Mesenchymal stem cell (in vitro differentiated cells and primary cell): ENCODE measurements at regions not wholly inside any gene's neighbourhood (a gene's known extent, or its start where the extent isn't known, plus 50 kb on each side); places are given as distances from the start of the nearest gene placed in this dataset.

Source experiments
- DNase-seq: peaks from one replicate; pipeline ENCODE4 v3.0.0-alpha.2; 2013
- H2AFZ ChIP-seq: one replicate; pipeline ENCODE4 v1.6.1; 2013; ENCODE audit warnings: low read depth, mild to moderate bottlenecking, control low read depth, inconsistent platforms, low read length, moderate library complexity
- H2AK5ac ChIP-seq: 2 replicates; pipeline ENCODE4 v1.6.1; 2013; ENCODE audit warnings: low read length, moderate library complexity, mild to moderate bottlenecking, inconsistent platforms; ENCODE audit not compliant: severe bottlenecking
- H2BK120ac ChIP-seq: one replicate; pipeline ENCODE4 v1.6.1; 2013; ENCODE audit warnings: low read depth, mild to moderate bottlenecking, inconsistent platforms, low read length, moderate library complexity
- H2BK12ac ChIP-seq, 2 experiments: one replicate each; pipeline ENCODE4 v1.6.1; 2013; ENCODE audit warnings: inconsistent platforms in 2 of 2, low read length in 2 of 2, mild to moderate bottlenecking in 2 of 2, moderate library complexity in 2 of 2, control low read depth in 1 of 2
- H2BK15ac ChIP-seq: one replicate; pipeline ENCODE4 v1.6.1; 2013; ENCODE audit warnings: mild to moderate bottlenecking, low read depth, inconsistent platforms; ENCODE audit not compliant: poor library complexity, severe bottlenecking
- H2BK5ac ChIP-seq: 2 replicates; pipeline ENCODE4 v1.6.1; 2013; ENCODE audit warnings: low read depth, mild to moderate bottlenecking, low read length, control low read depth, inconsistent platforms; ENCODE audit not compliant: poor library complexity, severe bottlenecking
- H3K14ac ChIP-seq, 2 experiments: one replicate each; pipeline ENCODE4 v1.6.1; 2013; ENCODE audit warnings: inconsistent platforms in 2 of 2, low read length in 2 of 2, control low read depth in 1 of 2, mild to moderate bottlenecking in 1 of 2, moderate library complexity in 1 of 2
- H3K18ac ChIP-seq, 2 experiments: one replicate each; pipeline ENCODE4 v1.6.1; 2013; ENCODE audit warnings: inconsistent platforms in 2 of 2, low read length in 2 of 2, control low read depth in 1 of 2, low read depth in 1 of 2, mild to moderate bottlenecking in 1 of 2
- H3K23ac ChIP-seq, 2 experiments: one replicate each; pipeline ENCODE4 v1.6.1; 2013; ENCODE audit warnings: inconsistent platforms in 2 of 2, low read length in 2 of 2, mild to moderate bottlenecking in 2 of 2, moderate library complexity in 2 of 2, control low read depth in 1 of 2
- H3K27ac ChIP-seq: 2 replicates; pipeline ENCODE4 v1.5.1; 2013; ENCODE audit warnings: mild to moderate bottlenecking, moderate library complexity, low read length, control low read depth, inconsistent platforms; ENCODE audit not compliant: poor library complexity, severe bottlenecking
- H3K27me3 ChIP-seq, 2 experiments: 2 replicates each; pipeline versions ENCODE4 v1.6.1 to v1.7.0; 2013; ENCODE audit warnings: low read length in 2 of 2, mild to moderate bottlenecking in 2 of 2, moderate library complexity in 2 of 2, control low read depth in 1 of 2, inconsistent platforms in 1 of 2; ENCODE audit not compliant: control insufficient read depth in 1 of 2, insufficient read depth in 1 of 2
- H3K36me3 ChIP-seq, 2 experiments: 2 replicates each; pipeline versions ENCODE4 v1.6.1 to v1.7.0; 2013; ENCODE audit warnings: low read length in 2 of 2, control low read depth in 1 of 2, inconsistent platforms in 1 of 2, low read depth in 1 of 2, mild to moderate bottlenecking in 1 of 2; ENCODE audit not compliant: insufficient read depth in 2 of 2, control insufficient read depth in 1 of 2
- H3K4ac ChIP-seq, 2 experiments: one replicate each; pipeline ENCODE4 v1.6.1; 2013; ENCODE audit warnings: inconsistent platforms in 2 of 2, low read length in 2 of 2, mild to moderate bottlenecking in 2 of 2, moderate library complexity in 2 of 2, control low read depth in 1 of 2, low read depth in 1 of 2
- H3K4me1 ChIP-seq: 2 replicates; pipeline ENCODE4 v1.6.1; 2013; ENCODE audit warnings: low read depth, low read length, control low read depth; ENCODE audit not compliant: control insufficient read depth, insufficient read depth
- H3K4me2 ChIP-seq: 2 replicates; pipeline ENCODE4 v1.6.1; 2013; ENCODE audit warnings: low read length, mild to moderate bottlenecking, inconsistent platforms; ENCODE audit not compliant: poor library complexity, severe bottlenecking
- H3K4me3 ChIP-seq, 2 experiments: 2 replicates each; pipeline versions ENCODE4 v1.5.1 to v1.7.0; 2013; ENCODE audit warnings: low read length in 2 of 2, mild to moderate bottlenecking in 2 of 2, control low read depth in 1 of 2, low read depth in 1 of 2; ENCODE audit not compliant: insufficient read depth in 1 of 2
- H3K79me1 ChIP-seq: replicated peaks from 2 replicates; pipeline ENCODE4 v1.6.1; 2013; ENCODE audit warnings: mild to moderate bottlenecking, control low read depth, low read length, inconsistent platforms; ENCODE audit not compliant: poor library complexity, severe bottlenecking
- H3K9ac ChIP-seq: 2 replicates; pipeline ENCODE4 v1.7.0; 2013; ENCODE audit warnings: mild to moderate bottlenecking, low read length, moderate library complexity
- H3K9me3 ChIP-seq: 2 replicates; pipeline ENCODE4 v1.7.0; 2013; ENCODE audit warnings: mild to moderate bottlenecking, low read length; ENCODE audit not compliant: control insufficient read depth
- H4K8ac ChIP-seq: one replicate; pipeline ENCODE4 v1.6.1; 2013; ENCODE audit warnings: inconsistent platforms, mild to moderate bottlenecking, low read length, moderate library complexity
- H4K91ac ChIP-seq: one replicate; pipeline ENCODE4 v1.6.1; 2013; ENCODE audit warnings: mild to moderate bottlenecking, low read length, inconsistent platforms
- WGBS: methylation state at CpG from one replicate; pipeline ENCODE4 v1.1.7; 2013; ENCODE audit warnings: mixed read lengths; 5-methylcytosine and 5-hydroxymethylcytosine counted together

- Histone ChIP-seq H4K8ac (no peak overlapping the region), H3K4me2 (no peak overlapping the region), H2BK15ac (no peak overlapping the region), H3K36me3 (no peaks in the 10 kb centered on the region), H3K4me3 (no peak overlapping the region), H3K23ac (no peak overlapping the region), H3K4me1 (no peaks in the 10 kb centered on the region), H3K9me3 (no peaks in the 10 kb centered on the region), H3K14ac (no peak overlapping the region), H3K4ac (no peak overlapping the region), H2BK12ac (no peak overlapping the region), H3K9ac (no peak overlapping the region), H3K79me1 (no peaks in the 10 kb centered on the region), H2BK5ac (no peak overlapping the region), H2AK5ac (no peak overlapping the region), H3K27ac (no peak overlapping the region), H2AFZ (no peak overlapping the region), H4K91ac (no peak overlapping the region), H2BK120ac (no peak overlapping the region), H3K27me3 (peaks cover 13 to 66% of the 10 kb centered on the region in 2 experiments), H3K18ac (no peak overlapping the region)
- 48% methylated on average over 34 of the region's 35 CpGs for WGBS
- DNase-seq: no peak
These were observed 156.4 kb upstream of the ZC3H12A start for GRCh38 chr1:37317870-37318467.

GRCh38 chr1:37318490-37318889 lies 155.9 kb upstream of the ZC3H12A start:
- no peak overlapping the region for H3K9ac ChIP-seq
- no peaks in the 10 kb centered on the region for H3K36me3 ChIP-seq
- no peak overlapping the region for H2BK120ac ChIP-seq
- H3K14ac ChIP-seq: no peak overlapping the region
- H4K91ac ChIP-seq: no peak overlapping the region
- H3K23ac ChIP-seq: no peak overlapping the region
- H3K9me3 ChIP-seq: no peaks in the 10 kb centered on the region
- no peak overlapping the region for H3K18ac ChIP-seq
- H2BK5ac ChIP-seq: no peak overlapping the region
- no peak overlapping the region for H4K8ac ChIP-seq
- H3K4me2 ChIP-seq: no peak overlapping the region
- H3K4me1 ChIP-seq: no peaks in the 10 kb centered on the region
- H3K79me1 ChIP-seq: no peaks in the 10 kb centered on the region
- DNase-seq: no peak
- H2AFZ ChIP-seq: no peak overlapping the region
- WGBS: 56% methylated on average over 20 of the region's 20 CpGs
- H2AK5ac ChIP-seq: no peak overlapping the region
- H3K27me3 ChIP-seq: peaks cover 13 to 66% of the 10 kb centered on the region in 2 experiments
- H2BK15ac ChIP-seq: no peak overlapping the region
- no peak overlapping the region for H2BK12ac ChIP-seq
- no peak overlapping the region for H3K27ac ChIP-seq
- no peak overlapping the region for H3K4me3 ChIP-seq
- H3K4ac ChIP-seq: no peak overlapping the region

GRCh38 chr1:37319284-37319683 lies 155.1 kb upstream of the ZC3H12A start:
- Histone ChIP-seq H3K4ac (no peak overlapping the region), H4K91ac (no peak overlapping the region), H2BK12ac (no peak overlapping the region), H3K14ac (no peak overlapping the region), H2BK120ac (no peak overlapping the region), H3K79me1 (no peaks in the 10 kb centered on the region), H3K9me3 (no peaks in the 10 kb centered on the region), H3K18ac (no peak overlapping the region), H3K9ac (no peak overlapping the region), H3K36me3 (no peaks in the 10 kb centered on the region), H3K23ac (no peak overlapping the region), H3K27ac (no peak overlapping the region), H3K4me3 (no peak overlapping the region), H3K4me2 (no peak overlapping the region), H2BK5ac (no peak overlapping the region), H2AK5ac (no peak overlapping the region), H3K4me1 (no peaks in the 10 kb centered on the region), H2AFZ (no peak overlapping the region), H4K8ac (no peak overlapping the region), H3K27me3 (peaks cover 13 to 63% of the 10 kb centered on the region in 2 experiments), H2BK15ac (no peak overlapping the region)
- DNase-seq: no peak
- 85% methylated on average over 4 of the region's 5 CpGs for WGBS

GRCh38 chr1:37323486-37324377 lies 150.6 kb upstream of the ZC3H12A start:
- no peaks in the 10 kb centered on the region for H3K4me1 ChIP-seq
- no peak overlapping the region for H3K4me3 ChIP-seq
- peaks cover 1 to 33% of the 10 kb centered on the region in 2 experiments for H3K27me3 ChIP-seq
- no peak overlapping the region for H2BK120ac ChIP-seq
- no peak for DNase-seq
- no peak overlapping the region for H3K9ac ChIP-seq
- no peak overlapping the region for H2AK5ac ChIP-seq
- no peak overlapping the region for H4K8ac ChIP-seq
- H4K91ac ChIP-seq: no peak overlapping the region
- no peak overlapping the region for H2BK12ac ChIP-seq
- H3K4ac ChIP-seq: no peak overlapping the region
- WGBS: 44% methylated on average over 15 of the region's 19 CpGs
- H3K36me3 ChIP-seq: no peaks in the 10 kb centered on the region
- H2BK5ac ChIP-seq: no peak overlapping the region
- no peaks in the 10 kb centered on the region for H3K79me1 ChIP-seq
- H3K18ac ChIP-seq: no peak overlapping the region
- H2BK15ac ChIP-seq: no peak overlapping the region
- H3K27ac ChIP-seq: no peak overlapping the region
- no peak overlapping the region for H3K14ac ChIP-seq
- no peaks in the 10 kb centered on the region for H3K9me3 ChIP-seq
- no peak overlapping the region for H3K4me2 ChIP-seq
- H2AFZ ChIP-seq: no peak overlapping the region
- H3K23ac ChIP-seq: no peak overlapping the region
